H1 (cell line): ENCODE measurements at regions not wholly inside any gene's neighbourhood (a gene's known extent, or its start where the extent isn't known, plus 50 kb on each side); places are given as distances from the start of the nearest gene placed in this dataset.

Experiments used
- CTCF ChIA-PET: fragments of 300-600 bp; sonication (Branson Sonifier 250); formaldehyde crosslinking; loops from one replicate; lab custom pipeline; 2021; ENCODE audit not compliant: partially characterized antibody; lab: Charles Lee
- POLR2A ChIA-PET: fragments of 300-600 bp; sonication (Branson Sonifier 250); formaldehyde crosslinking; loops from one replicate; lab custom pipeline; 2021; ENCODE audit warnings: inconsistent platforms; ENCODE audit not compliant: partially characterized antibody; lab: Charles Lee
- DNase-seq, 2 experiments: peaks; one replicate each; pipeline versions ENCODE4 v3.0.0 to v3.0.0-alpha.2; 2010 to 2022; ENCODE audit warnings: low spot score in 2 of 2, low read depth in 1 of 2, mixed read lengths in 1 of 2
- FAIRE-seq: peaks from 2 replicates; lab custom pipeline; 2011; peaks lifted over from hg19 to GRCh38; lab: Jason Lieb, UNC
- H2AFZ ChIP-seq: 2 replicates; pipeline ENCODE4 v1.8.1; 2012; ENCODE audit warnings: low read length, inconsistent platforms
- H2AK5ac ChIP-seq: 2 replicates; pipeline ENCODE4 v1.6.1; 2013; ENCODE audit warnings: low read depth, low read length
- H2BK120ac ChIP-seq: replicated peaks from 2 replicates; pipeline ENCODE3; 2013; ENCODE audit warnings: low read depth, low read length, inconsistent platforms
- H2BK12ac ChIP-seq: 2 replicates; pipeline ENCODE4 v1.6.1; 2013; ENCODE audit warnings: low read depth, low read length
- H2BK15ac ChIP-seq: 2 replicates; pipeline ENCODE4 v1.6.1; 2013; ENCODE audit warnings: low read length
- H2BK20ac ChIP-seq: 2 replicates; pipeline ENCODE4 v1.6.1; 2013; ENCODE audit warnings: low read length
- H2BK5ac ChIP-seq: 2 replicates; pipeline ENCODE4 v1.6.1; 2013; ENCODE audit warnings: low read depth, low read length
- H3K14ac ChIP-seq: 2 replicates; pipeline ENCODE4 v1.6.1; 2013; ENCODE audit warnings: inconsistent platforms; ENCODE audit not compliant: insufficient read length
- H3K18ac ChIP-seq: 2 replicates; pipeline ENCODE4 v1.6.1; 2013; ENCODE audit warnings: low read length; ENCODE audit errors: extremely low read depth
- H3K23ac ChIP-seq: 2 replicates; pipeline ENCODE4 v1.6.1; 2013; ENCODE audit warnings: inconsistent platforms; ENCODE audit not compliant: insufficient read length
- H3K23me2 ChIP-seq: 2 replicates; pipeline ENCODE4 v1.6.1; 2013; ENCODE audit warnings: low read depth, low read length
- H3K27ac ChIP-seq: 2 replicates; pipeline ENCODE4 v1.6.1; 2011; ENCODE audit warnings: low read depth, low read length, inconsistent platforms
- H3K27me3 ChIP-seq, 4 experiments: replicated peaks in 1 of 4; 1 replicate in 1 of 4; 2 replicates in 3 of 4; pipeline versions ENCODE4 v1.6.1 to v1.8.1; 2011 to 2013; ENCODE audit warnings: low read length in 3 of 4, mild to moderate bottlenecking in 3 of 4, inconsistent platforms in 2 of 4, mixed read lengths in 2 of 4, moderate library complexity in 1 of 4; ENCODE audit not compliant: control insufficient read depth in 3 of 4, insufficient read depth in 3 of 4; ENCODE audit errors: extremely low read depth in 1 of 4
- H3K36me3 ChIP-seq, 4 experiments: 2 replicates each; pipeline versions ENCODE4 v1.6.1 to v1.8.1; 2011 to 2013; ENCODE audit warnings: mild to moderate bottlenecking in 4 of 4, low read length in 3 of 4, moderate library complexity in 2 of 4, control low read depth in 1 of 4, inconsistent platforms in 1 of 4; ENCODE audit not compliant: insufficient read depth in 4 of 4, control insufficient read depth in 2 of 4
- H3K4ac ChIP-seq: replicated peaks from 2 replicates; pipeline ENCODE3; 2013; ENCODE audit warnings: low read length, low read depth, mixed read lengths, inconsistent platforms; ENCODE audit not compliant: insufficient read length
- H3K4me1 ChIP-seq, 4 experiments: replicated peaks in 1 of 4; 1 replicate in 1 of 4; 2 replicates in 3 of 4; pipeline versions ENCODE4 v1.6.1 to v1.8.1; 2011 to 2013; ENCODE audit warnings: low read length in 3 of 4, inconsistent platforms in 2 of 4, mixed read lengths in 1 of 4; ENCODE audit not compliant: insufficient read depth in 4 of 4, control insufficient read depth in 3 of 4
- H3K4me2 ChIP-seq, 2 experiments: 2 replicates each; pipeline versions ENCODE4 v1.6.1 to v1.8.1; 2011 to 2013; ENCODE audit warnings: low read depth in 2 of 2, low read length in 2 of 2, control low read depth in 1 of 2, inconsistent platforms in 1 of 2, mild to moderate bottlenecking in 1 of 2; ENCODE audit not compliant: insufficient read depth in 1 of 2
- H3K4me3 ChIP-seq, 4 experiments: fragments of 200-600, 300-600 bp in 1 of 4; sonication (generic), shearing (Covaris generic), sonication (Bioruptor Twin) in 1 of 4; 2 replicates each; pipeline versions ENCODE4 v1.5.1 to v1.8.1; 2011 to 2016; ENCODE audit warnings: low read length in 4 of 4, low read depth in 3 of 4, control low read depth in 2 of 4, inconsistent platforms in 2 of 4, mild to moderate bottlenecking in 2 of 4, mixed read lengths in 1 of 4, moderate library complexity in 1 of 4; ENCODE audit not compliant: insufficient read depth in 2 of 4; ENCODE audit errors: extremely low read depth in 1 of 4
- H3K56ac ChIP-seq: replicated peaks from 2 replicates; pipeline ENCODE3; 2013; ENCODE audit warnings: low read depth, mild to moderate bottlenecking, mixed read lengths, low read length, inconsistent platforms; ENCODE audit not compliant: insufficient read length
- H3K79me1 ChIP-seq: 2 replicates; pipeline ENCODE4 v1.6.1; 2013; ENCODE audit warnings: low read depth, low read length, control low read depth
- H3K79me2 ChIP-seq, 2 experiments: 2 replicates each; pipeline versions ENCODE4 v1.6.1 to v1.8.1; 2012 to 2013; ENCODE audit warnings: low read length in 2 of 2, mild to moderate bottlenecking in 2 of 2, inconsistent platforms in 1 of 2; ENCODE audit not compliant: insufficient read depth in 2 of 2, control insufficient read depth in 1 of 2
- H3K9ac ChIP-seq, 4 experiments: replicated peaks in 1 of 4; 1 replicate in 1 of 4; 2 replicates in 3 of 4; pipeline versions ENCODE4 v1.6.1 to v1.8.1; 2011 to 2013; ENCODE audit warnings: low read depth in 3 of 4, low read length in 3 of 4, control low read depth in 2 of 4, mild to moderate bottlenecking in 2 of 4, moderate library complexity in 2 of 4, inconsistent platforms in 1 of 4; ENCODE audit errors: extremely low read depth in 1 of 4
- H3K9me3 ChIP-seq, 2 experiments: 2 replicates each; pipeline versions ENCODE4 v1.6.1 to v1.8.1; 2012 to 2013; ENCODE audit warnings: mild to moderate bottlenecking in 2 of 2, moderate library complexity in 2 of 2, control low read depth in 1 of 2, inconsistent platforms in 1 of 2, low read depth in 1 of 2, low read length in 1 of 2, mixed read lengths in 1 of 2; ENCODE audit not compliant: insufficient read depth in 2 of 2
- H4K20me1 ChIP-seq, 2 experiments: replicated peaks in 1 of 2; 2 replicates each; pipeline versions ENCODE3 to v1.8.1; 2011 to 2013; ENCODE audit warnings: inconsistent platforms in 2 of 2, low read length in 2 of 2, mild to moderate bottlenecking in 1 of 2; ENCODE audit not compliant: insufficient read depth in 2 of 2, control insufficient read depth in 1 of 2
- H4K5ac ChIP-seq: 2 replicates; pipeline ENCODE4 v1.6.1; 2013; ENCODE audit warnings: low read length, low read depth, mixed read lengths, inconsistent platforms; ENCODE audit not compliant: insufficient read length
- H4K8ac ChIP-seq: 2 replicates; pipeline ENCODE4 v1.8.0; 2013; ENCODE audit warnings: mild to moderate bottlenecking, moderate library complexity, low read length, inconsistent platforms; ENCODE audit not compliant: insufficient read depth; ENCODE audit errors: extremely low read depth
- H4K91ac ChIP-seq: replicated peaks from 2 replicates; pipeline ENCODE3; 2013; ENCODE audit warnings: low read length, mixed read lengths, inconsistent platforms; ENCODE audit not compliant: insufficient read length
- CBX8 ChIP-seq: fragments of 300-800, 300-1000 bp; sonication (generic); IDR thresholded peaks from 2 replicates; pipeline ENCODE4 v1.7.1; 2016; ENCODE audit warnings: low read depth, low read length, borderline replicate concordance
- CREB1 ChIP-seq: IDR thresholded peaks from 2 replicates; pipeline ENCODE4 v1.6.1; 2012; ENCODE audit warnings: inconsistent platforms
- EZH2 ChIP-seq: fragments of 200-600 bp; sonication (generic); IDR thresholded peaks from 2 replicates; pipeline ENCODE4 v1.7.1; 2012; ENCODE audit warnings: low read depth, mild to moderate bottlenecking, moderate library complexity, low read length, inconsistent platforms; ENCODE audit not compliant: severe bottlenecking
- GABPA ChIP-seq: IDR thresholded peaks from 2 replicates; pipeline ENCODE4 v1.6.1; 2011; ENCODE audit warnings: mild to moderate bottlenecking, low read length, moderate library complexity, borderline replicate concordance; ENCODE audit not compliant: insufficient read depth
- KDM5A ChIP-seq: fragments of 200-600 bp; IDR thresholded peaks from 2 replicates; pipeline ENCODE4 v1.7.1; 2012; ENCODE audit warnings: mild to moderate bottlenecking, low read length, inconsistent platforms, mixed read lengths
- RNF2 ChIP-seq: fragments of 200-900, 300-1000 bp; sonication (generic); IDR thresholded peaks from 2 replicates; pipeline ENCODE4 v1.7.1; 2016; ENCODE audit warnings: borderline replicate concordance, low read depth, mild to moderate bottlenecking, antibody characterized with exemption, low read length; ENCODE audit not compliant: poor library complexity, severe bottlenecking; ENCODE audit errors: missing control alignments
- RXRA ChIP-seq: IDR thresholded peaks from 2 replicates; pipeline ENCODE4 v1.6.1; 2011; ENCODE audit warnings: low read depth, mild to moderate bottlenecking, low read length, moderate library complexity; ENCODE audit not compliant: insufficient read depth
- SP4 ChIP-seq: IDR thresholded peaks from 2 replicates; pipeline ENCODE4 v1.6.1; 2012; ENCODE audit warnings: low read length, inconsistent platforms
- TBP ChIP-seq: IDR thresholded peaks from 2 replicates; pipeline ENCODE4 v1.6.1; 2011; ENCODE audit warnings: low read depth, low read length, improper control_type of control experiment
- TCF12 ChIP-seq: IDR thresholded peaks from 2 replicates; pipeline ENCODE4 v1.6.1; 2011; ENCODE audit warnings: low read depth, mild to moderate bottlenecking, low read length
- YY1 ChIP-seq: IDR thresholded peaks from 2 replicates; pipeline ENCODE4 v1.6.1; 2011; ENCODE audit warnings: low read depth, mild to moderate bottlenecking, low read length
- WGBS, 2 experiments: shearing (Covaris generic) in 1 of 2; methylation state at CpG; one replicate each; pipeline versions ENCODE4 v1.1.6 to v1.1.7; 2013 to 2015; ENCODE audit warnings: low lambda C conversion rate in 2 of 2, mixed read lengths in 2 of 2, inconsistent platforms in 1 of 2, low coverage in 1 of 2, missing lambda C conversion rate in 1 of 2; ENCODE audit not compliant: insufficient replicate concordance in 2 of 2, insufficient coverage in 1 of 2, insufficient read length in 1 of 2; ENCODE audit errors: extremely low coverage in 1 of 2, missing lambda C conversion rate in 1 of 2; 5-methylcytosine and 5-hydroxymethylcytosine counted together
- TF ChIP-seq, protein P1 (sequence below), 3 experiments: IDR thresholded peaks; 1 replicate in 2 of 3; 2 replicates in 1 of 3; pipeline versions ENCODE4 v1.5.1 to v1.6.1; 2011; ENCODE audit warnings: low read length in 3 of 3, mild to moderate bottlenecking in 3 of 3, inconsistent platforms in 2 of 3, low read depth in 1 of 3, moderate library complexity in 1 of 3; ENCODE audit not compliant: insufficient read depth in 1 of 3; ENCODE audit errors: control extremely low read depth in 1 of 3

DNA sequence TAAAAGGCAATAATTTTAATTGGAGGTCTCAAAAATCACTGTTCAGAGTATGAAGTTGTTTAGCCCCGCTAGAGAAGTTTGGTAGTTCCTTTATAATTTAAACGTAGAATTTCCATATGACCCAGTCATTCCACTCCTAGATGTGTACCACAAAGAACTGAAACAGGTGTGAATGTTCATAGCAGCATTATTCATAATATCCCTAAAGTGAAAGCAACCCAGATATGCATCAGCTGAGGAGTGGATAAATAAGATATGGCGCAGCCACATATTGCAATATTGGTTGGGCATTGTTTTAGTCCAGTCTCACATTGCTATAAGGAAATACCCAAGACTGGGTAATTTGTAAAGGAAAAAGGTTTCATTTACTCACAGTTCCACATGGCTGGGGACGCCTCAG is 976.2 kb downstream of the NLGN4Y start:
- Histone ChIP-seq H4K20me1 (no peaks in the 10 kb centered on the region), H3K18ac (no peak overlapping the region), H3K9me3 (no peaks in the 10 kb centered on the region), H3K23me2 (no peaks in the 10 kb centered on the region), H3K79me1 (no peaks in the 10 kb centered on the region), H3K56ac (no peak overlapping the region), H3K4me3 (no peak overlapping the region), H3K4me2 (no peak overlapping the region), H3K9ac (no peak overlapping the region), H2BK20ac (no peak overlapping the region), H3K4ac (no peak overlapping the region), H2BK5ac (no peak overlapping the region), H4K8ac (no peak overlapping the region), H4K91ac (no peak overlapping the region), H3K27ac (no peak overlapping the region), H2BK12ac (no peak overlapping the region), H3K23ac (no peak overlapping the region), H3K36me3 (no peaks in the 10 kb centered on the region), H4K5ac (no peak overlapping the region), H2AFZ (no peak overlapping the region), H2AK5ac (no peak overlapping the region), H3K14ac (no peak overlapping the region), H3K79me2 (no peaks in the 10 kb centered on the region), H2BK15ac (no peak overlapping the region), H3K4me1 (peaks cover 0 to 2% (median 0%) of the 10 kb centered on the region in 4 experiments; a peak in 1 of 7 replicates), H2BK120ac (no peak overlapping the region), H3K27me3 (no peaks in the 10 kb centered on the region)
- ChIA-PET CTCF (no interaction called here), POLR2A (no interaction called here)
- FAIRE-seq (no peak), DNase-seq (no peak)
- WGBS, 2 experiments = 52% methylated on average over 3 of the region's 4 CpGs; no CpG with 5 or more reads in 1 of the 2 experiments
- TF ChIP-seq GABPA (no peak), CREB1 (no peak), EZH2 (no peak), YY1 (no peak), TCF12 (no peak), RNF2 (no peak), SP4 (no peak), RXRA (no peak), KDM5A (no peak), TBP (no peak), CBX8 (no peak)
- TF ChIP-seq, protein P1, sequence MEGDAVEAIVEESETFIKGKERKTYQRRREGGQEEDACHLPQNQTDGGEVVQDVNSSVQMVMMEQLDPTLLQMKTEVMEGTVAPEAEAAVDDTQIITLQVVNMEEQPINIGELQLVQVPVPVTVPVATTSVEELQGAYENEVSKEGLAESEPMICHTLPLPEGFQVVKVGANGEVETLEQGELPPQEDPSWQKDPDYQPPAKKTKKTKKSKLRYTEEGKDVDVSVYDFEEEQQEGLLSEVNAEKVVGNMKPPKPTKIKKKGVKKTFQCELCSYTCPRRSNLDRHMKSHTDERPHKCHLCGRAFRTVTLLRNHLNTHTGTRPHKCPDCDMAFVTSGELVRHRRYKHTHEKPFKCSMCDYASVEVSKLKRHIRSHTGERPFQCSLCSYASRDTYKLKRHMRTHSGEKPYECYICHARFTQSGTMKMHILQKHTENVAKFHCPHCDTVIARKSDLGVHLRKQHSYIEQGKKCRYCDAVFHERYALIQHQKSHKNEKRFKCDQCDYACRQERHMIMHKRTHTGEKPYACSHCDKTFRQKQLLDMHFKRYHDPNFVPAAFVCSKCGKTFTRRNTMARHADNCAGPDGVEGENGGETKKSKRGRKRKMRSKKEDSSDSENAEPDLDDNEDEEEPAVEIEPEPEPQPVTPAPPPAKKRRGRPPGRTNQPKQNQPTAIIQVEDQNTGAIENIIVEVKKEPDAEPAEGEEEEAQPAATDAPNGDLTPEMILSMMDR (IDR thresholded peaks at IDR 0.05; ENCODE audit: control extremely low read depth in 1 of 3, insufficient read depth in 1 of 3, low read depth in 1 of 3, low read length in 3 of 3) = no peak
